Motor neuron (in vitro differentiated cells): ENCODE measurements at regions not wholly inside any gene's neighbourhood (a gene's known extent, or its start where the extent isn't known, plus 50 kb on each side); places are given as distances from the start of the nearest gene placed in this dataset.

Source experiments
- ATAC-seq, 8 experiments: fragments of 200-7000 bp; cut with Tn5 transposase; replicated peaks in 6 of 8; 2 replicates each; pipeline ENCODE4 v1.8.0; 2021; ENCODE audit warnings: mild to moderate bottlenecking in 8 of 8, moderate library complexity in 8 of 8
- H3K27ac ChIP-seq, 2 donors: fragments of 250-450 bp; sonication (Bioruptor Pico); 2 replicates each; pipeline ENCODE4 v1.9.0; 2021; ENCODE audit warnings: antibody characterized with exemption in 2 of 2, mild to moderate bottlenecking in 2 of 2, moderate library complexity in 1 of 2
- H3K4me1 ChIP-seq, 2 donors: fragments of 250-450 bp; sonication (Bioruptor Pico); replicated peaks in 1 of 2; 2 replicates each; pipeline ENCODE4 v1.6.1; 2021; ENCODE audit warnings: antibody characterized with exemption in 2 of 2, mild to moderate bottlenecking in 2 of 2, moderate library complexity in 1 of 2
- H3K4me3 ChIP-seq, 5 donors: fragments of 250-450 bp; sonication (Bioruptor Pico); 2 replicates each; pipeline ENCODE4 v1.9.0; 2021; ENCODE audit warnings: antibody characterized with exemption in 5 of 5, mild to moderate bottlenecking in 5 of 5, moderate library complexity in 4 of 5
- WGBS, 10 experiments: fragments of 450-650 bp; shearing (Covaris generic); methylation state at CpG; one replicate each; pipeline ENCODE4 v1.0.0; 2022; 5-methylcytosine and 5-hydroxymethylcytosine counted together
- in situ Hi-C, 9 experiments: fragments of 400-800 bp; cut with MboI; loops; one replicate each; pipeline ENCODE4 v1.15.0; 2021; ENCODE audit warnings: low sequenced_read_pairs in 9 of 9, low pct_unique_long_range_greater_than_20kb in 2 of 9; ENCODE audit not compliant: unreplicated experiment in 9 of 9

DNA sequence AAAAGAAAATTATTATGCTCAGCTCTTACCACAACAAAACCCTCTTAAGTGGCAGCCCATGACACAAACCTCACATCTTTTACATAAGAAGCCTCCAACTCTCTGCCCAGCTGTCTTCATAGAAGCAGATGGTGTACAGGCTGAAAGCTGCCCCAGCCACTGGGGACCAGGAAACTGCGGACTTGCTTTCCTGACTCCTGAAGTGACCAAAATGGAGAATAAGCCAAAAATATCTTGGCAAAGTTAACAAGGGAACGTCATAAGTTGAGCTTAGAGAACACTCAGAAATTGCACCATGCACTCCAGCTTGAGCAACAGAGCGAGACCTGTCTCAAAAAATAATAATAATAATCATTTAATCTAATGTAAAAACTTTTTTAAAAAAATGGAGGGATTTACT lies 160.3 kb upstream of the CDYL start:
- WGBS, 10 experiments = 5 to 88% (median 62%) methylated on average over 1 to 3 of the region's 3 CpGs; no CpG with 5 or more reads in 1 of the 10 experiments
- Histone ChIP-seq H3K27ac (no peak overlapping the region), H3K4me3 (no peak overlapping the region), H3K4me1 (peaks cover 0 to 4% of the 10 kb centered on the region in 2 donors)
- in situ Hi-C loops = no loop called here
- ATAC-seq = no peak

DNA sequence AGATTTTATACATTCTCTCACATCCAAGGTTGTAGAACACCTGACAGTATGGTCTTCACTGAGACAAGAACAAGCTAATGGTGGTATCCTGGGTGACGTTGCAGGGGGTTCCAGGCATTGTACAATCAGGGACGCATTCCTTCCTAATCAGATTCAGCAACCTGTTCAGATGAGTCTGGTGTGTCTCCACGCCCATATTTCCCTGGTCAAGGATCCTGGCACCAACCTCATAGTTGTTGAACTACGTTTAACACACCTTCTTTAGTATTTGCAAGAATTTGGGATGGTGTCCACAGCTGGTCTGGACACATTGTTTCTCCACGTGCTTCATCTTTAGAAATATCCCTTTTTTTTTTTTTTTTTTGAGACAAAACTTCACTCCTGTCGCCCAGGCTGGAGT lies 161.0 kb upstream of the CDYL start:
- H3K27ac ChIP-seq = no peak overlapping the region
- ATAC-seq = no peak
- WGBS, 10 experiments = 49 to 100% (median 79%) methylated on average over 1 to 6 of the region's 6 CpGs
- in situ Hi-C loops = no loop called here
- H3K4me3 ChIP-seq = no peak overlapping the region
- H3K4me1 ChIP-seq = peaks cover 0 to 4% of the 10 kb centered on the region in 2 donors

DNA sequence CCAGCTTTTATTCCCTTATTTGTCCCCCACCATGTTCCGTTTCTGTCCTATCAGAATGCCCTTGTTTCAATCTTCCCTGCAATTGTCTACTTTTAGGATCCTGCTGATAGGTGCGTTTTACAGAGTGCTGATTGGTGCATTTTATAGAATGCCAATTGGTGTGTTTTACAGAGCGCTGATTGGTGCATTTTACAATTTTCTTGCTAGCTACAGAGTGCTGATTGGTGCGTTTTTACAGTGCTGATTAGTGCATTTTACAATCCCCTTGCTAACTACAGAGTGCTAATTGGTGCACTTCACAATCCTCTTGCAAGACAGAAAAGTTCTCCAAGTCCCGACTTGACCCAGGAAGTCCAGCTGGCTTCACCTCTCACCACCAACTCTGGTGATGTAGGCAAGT lies 161.6 kb upstream of the CDYL start:
- ATAC-seq = no peak
- no peak overlapping the region for H3K27ac ChIP-seq
- peaks cover 0 to 3% of the 10 kb centered on the region in 2 donors for H3K4me1 ChIP-seq
- in situ Hi-C loops = no loop called here
- 60 to 100% (median 86%) methylated on average over 1 to 4 of the region's 5 CpGs; no CpG with 5 or more reads in 1 of the 10 experiments for WGBS, 10 experiments
- H3K4me3 ChIP-seq = no peak overlapping the region

DNA sequence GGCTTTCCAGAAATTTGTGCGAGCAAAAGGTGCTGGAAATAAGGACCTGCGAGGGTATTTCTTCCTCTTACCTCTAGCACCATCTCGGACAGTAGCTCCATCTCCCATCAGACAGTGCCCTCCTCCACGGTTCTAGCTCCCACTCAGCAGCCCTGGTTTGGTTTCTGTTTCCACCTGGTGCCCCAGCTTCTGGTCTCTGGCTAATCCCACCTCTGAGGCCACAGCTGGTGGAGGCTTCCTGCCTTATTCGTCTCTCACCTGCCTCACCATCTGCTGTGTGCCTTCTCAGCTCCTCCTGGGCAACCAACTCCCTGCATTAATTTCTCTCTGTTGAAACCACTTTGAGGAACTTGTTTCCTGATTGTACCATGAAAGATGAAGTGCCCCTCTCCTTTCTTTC lies 162.4 kb upstream of the CDYL start:
- Histone ChIP-seq H3K27ac (no peak overlapping the region), H3K4me3 (no peak overlapping the region), H3K4me1 (peaks cover 0 to under 1% of the 10 kb centered on the region in 2 donors)
- no peak for ATAC-seq
- in situ Hi-C loops = no loop called here
- WGBS, 10 experiments = 70 to 100% (median 90%) methylated on average over 1 to 4 of the region's 5 CpGs; no CpG with 5 or more reads in 2 of the 10 experiments

DNA sequence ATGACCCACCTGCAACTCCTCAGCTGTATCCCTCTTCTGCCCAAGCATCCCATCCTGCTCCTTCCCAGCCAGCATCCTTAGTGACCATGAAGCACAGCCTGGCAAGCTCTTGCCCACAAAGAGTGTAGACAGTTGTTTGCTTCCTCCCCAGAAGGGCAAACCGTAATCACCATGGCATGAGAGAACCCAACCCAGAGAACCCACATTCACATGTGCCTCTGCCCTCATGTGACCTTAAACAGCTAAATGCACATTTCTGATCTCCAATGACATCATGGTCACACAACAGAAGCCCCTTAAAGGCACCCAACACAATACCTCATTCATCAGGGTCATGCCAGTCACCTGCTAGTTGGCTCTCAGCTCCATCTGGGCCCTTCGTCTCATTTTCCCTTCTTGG lies 162.8 kb upstream of the CDYL start:
- in situ Hi-C loops = no loop called here
- WGBS, 10 experiments = 57 to 100% (median 100%) methylated on average over 1 to 2 of the region's 2 CpGs; no CpG with 5 or more reads in 3 of the 10 experiments
- no peak for ATAC-seq
- H3K4me3 ChIP-seq = no peak overlapping the region
- H3K4me1 ChIP-seq = peaks cover 0 to 5% of the 10 kb centered on the region in 2 donors
- no peak overlapping the region for H3K27ac ChIP-seq

DNA sequence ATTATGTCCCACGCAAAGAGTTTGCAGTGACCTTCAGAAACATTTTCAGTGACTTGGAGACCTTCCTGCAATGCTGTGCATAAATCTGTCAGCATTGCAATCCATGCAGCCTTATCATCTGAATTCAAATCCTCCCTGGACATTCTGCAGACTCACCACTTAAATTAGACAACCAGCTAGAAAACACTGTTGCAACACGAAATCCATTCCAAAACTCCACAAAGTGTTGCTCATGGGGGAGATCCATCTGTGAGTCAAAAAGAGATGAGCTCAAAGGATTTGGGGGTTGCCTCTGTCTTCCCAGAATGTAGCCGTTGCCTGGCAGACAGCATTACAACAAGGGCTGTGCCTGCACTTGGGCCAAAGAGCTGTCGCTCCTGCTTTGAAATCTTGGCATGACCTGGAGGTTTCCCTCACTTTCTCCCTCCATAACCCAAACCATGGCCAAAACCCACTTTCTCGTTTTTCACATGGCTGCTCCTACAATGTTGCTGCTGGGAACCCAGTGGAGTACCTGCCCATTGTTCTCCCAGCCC lies 163.5 kb upstream of the CDYL start:
- Histone ChIP-seq H3K27ac (no peak overlapping the region), H3K4me3 (no peak overlapping the region), H3K4me1 (peaks cover 0 to 11% of the 10 kb centered on the region in 2 donors)
- peak in 2 of 8 experiments; percentile 28 to 46 for ATAC-seq
- in situ Hi-C loops = no loop called here
- 10 to 100% (median 43%) methylated on average over 1 to 5 of the region's 5 CpGs; no CpG with 5 or more reads in 3 of the 10 experiments for WGBS, 10 experiments

DNA sequence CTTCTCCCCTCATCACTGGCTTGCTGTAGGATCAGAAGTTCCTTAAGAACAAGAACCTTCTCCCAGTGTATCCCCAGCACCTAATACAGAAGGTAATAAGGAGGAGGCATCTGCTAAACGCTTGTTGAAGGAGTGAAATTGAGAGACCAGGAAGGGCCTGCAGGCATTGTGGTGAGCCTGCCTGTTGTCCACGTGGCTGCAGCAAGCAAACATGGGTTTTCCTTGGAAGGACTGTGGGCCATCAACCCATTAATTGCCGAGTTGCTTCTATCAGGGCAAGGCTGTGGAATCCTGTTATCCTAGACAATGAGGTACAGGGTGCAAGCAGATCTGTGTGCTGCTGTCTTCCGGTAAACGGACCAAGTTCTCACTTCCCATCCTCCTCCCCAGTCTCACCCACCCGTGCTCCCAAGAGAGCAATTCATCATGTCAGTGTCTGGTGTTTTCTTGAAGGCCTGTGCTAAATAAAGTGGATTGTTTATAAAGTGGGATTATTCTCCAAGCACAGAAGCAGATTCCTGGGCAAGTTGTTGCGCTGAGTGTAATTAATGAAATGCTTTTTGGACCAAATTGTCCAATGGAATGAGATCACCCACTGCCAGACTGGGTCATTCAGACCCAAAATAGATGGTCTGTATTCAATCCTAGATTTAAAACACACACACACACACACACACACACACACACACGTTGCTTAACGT lies 164.6 kb upstream of the CDYL start:
- in situ Hi-C loops = no loop called here
- no peak overlapping the region for H3K27ac ChIP-seq
- peaks cover 0 to 11% of the 10 kb centered on the region in 2 donors for H3K4me1 ChIP-seq
- 7 to 93% (median 80%) methylated on average over 2 to 7 of the region's 9 CpGs; no CpG with 5 or more reads in 2 of the 10 experiments for WGBS, 10 experiments
- H3K4me3 ChIP-seq = no peak overlapping the region
- peak in 5 of 8 experiments; percentile 26 to 72 (median 45) for ATAC-seq

DNA sequence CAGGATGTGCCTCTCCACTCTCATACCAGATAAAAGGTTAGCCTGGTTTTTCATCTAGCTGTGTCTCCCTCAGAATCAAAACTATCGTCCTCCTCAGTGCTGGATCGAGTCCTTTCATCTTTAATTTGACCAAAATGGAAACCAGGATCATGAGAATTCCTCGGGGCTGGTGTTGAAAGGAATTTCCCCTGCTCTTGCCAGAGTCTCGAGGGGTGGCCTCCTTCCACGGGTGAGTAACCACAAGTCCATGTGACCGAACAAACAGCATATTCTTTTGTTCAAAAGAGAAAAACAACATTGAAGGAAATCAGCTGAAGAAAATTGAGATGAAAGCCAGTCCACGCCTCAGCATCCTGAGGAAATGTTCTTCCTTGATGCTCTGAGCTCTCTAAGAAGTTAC lies 165.9 kb upstream of the CDYL start:
- peak in 1 of 8 experiments; percentile 21 for ATAC-seq
- Histone ChIP-seq H3K27ac (no peak overlapping the region), H3K4me1 (peaks cover 0 to 11% of the 10 kb centered on the region in 2 donors), H3K4me3 (no peak overlapping the region)
- in situ Hi-C loops = no loop called here
- WGBS, 10 experiments = 0 to 89% (median 72%) methylated on average over 3 to 7 of the region's 7 CpGs; no CpG with 5 or more reads in 1 of the 10 experiments

DNA sequence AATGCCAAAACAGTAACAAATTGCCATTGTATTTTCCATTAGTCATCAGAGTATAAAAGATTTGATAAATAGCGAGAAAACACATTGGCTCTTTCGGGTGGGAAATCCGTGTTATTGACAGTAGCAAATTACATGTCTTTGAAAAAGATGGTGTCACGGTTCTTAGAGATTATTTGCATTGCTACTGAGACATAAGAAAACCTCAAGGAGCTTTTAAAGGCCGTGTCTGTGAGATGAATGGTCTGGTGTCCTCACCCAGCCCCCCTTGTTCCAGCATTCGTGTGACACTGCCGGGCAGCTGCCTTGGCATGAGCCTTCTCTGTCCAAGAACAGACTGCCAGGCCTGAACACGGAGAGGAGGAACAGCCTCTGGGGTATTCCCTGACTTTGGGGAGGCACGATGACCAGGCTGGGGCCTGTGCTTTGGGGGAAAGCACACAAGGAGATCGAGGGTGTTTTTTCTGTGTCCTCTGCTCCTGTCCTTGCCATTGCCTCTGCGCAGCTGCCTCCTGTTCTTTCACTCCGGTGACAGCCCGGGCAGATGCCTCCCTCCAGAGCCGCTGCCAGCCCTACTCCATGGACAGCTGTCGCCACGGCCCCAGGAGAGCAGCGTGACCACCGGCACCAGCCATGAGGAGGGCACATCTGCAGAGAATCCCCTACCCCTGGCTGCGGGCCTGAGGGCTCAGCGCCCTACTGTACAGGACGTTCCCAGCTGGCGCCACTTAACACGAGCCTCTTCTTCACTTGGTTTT lies 167.7 kb upstream of the CDYL start:
- H3K27ac ChIP-seq = no peak overlapping the region
- ATAC-seq = peak in 1 of 8 experiments; percentile 81
- peaks cover 0 to 11% of the 10 kb centered on the region in 2 donors for H3K4me1 ChIP-seq
- in situ Hi-C loops = no loop called here
- H3K4me3 ChIP-seq = no peak overlapping the region
- WGBS, 10 experiments = 20 to 98% (median 80%) methylated on average over 1 to 12 of the region's 23 CpGs

DNA sequence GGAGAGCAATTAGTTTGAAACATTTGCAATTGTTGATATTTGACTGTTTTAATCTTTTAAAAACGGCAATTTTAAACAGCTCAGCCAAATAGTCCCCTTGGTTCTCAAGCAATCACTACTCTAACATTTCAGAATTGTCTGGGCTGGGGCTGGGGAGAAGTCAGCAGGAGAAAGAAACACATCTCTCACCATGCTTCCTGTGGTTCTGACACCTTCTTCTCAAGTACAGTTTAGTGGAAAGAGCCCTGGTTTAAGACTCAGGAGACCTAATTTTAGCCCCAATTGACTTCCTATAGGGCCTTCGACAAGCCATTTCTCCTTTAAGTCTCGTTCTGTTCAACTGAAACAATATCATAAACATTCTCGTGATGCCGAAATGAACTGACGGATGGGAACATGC lies 168.4 kb upstream of the CDYL start:
- Histone ChIP-seq H3K4me3 (no peak overlapping the region), H3K4me1 (peaks cover 0 to 11% of the 10 kb centered on the region in 2 donors), H3K27ac (no peak overlapping the region)
- in situ Hi-C loops = no loop called here
- 71 to 95% (median 90%) methylated on average over 2 to 6 of the region's 6 CpGs; no CpG with 5 or more reads in 1 of the 10 experiments for WGBS, 10 experiments
- ATAC-seq = no peak

DNA sequence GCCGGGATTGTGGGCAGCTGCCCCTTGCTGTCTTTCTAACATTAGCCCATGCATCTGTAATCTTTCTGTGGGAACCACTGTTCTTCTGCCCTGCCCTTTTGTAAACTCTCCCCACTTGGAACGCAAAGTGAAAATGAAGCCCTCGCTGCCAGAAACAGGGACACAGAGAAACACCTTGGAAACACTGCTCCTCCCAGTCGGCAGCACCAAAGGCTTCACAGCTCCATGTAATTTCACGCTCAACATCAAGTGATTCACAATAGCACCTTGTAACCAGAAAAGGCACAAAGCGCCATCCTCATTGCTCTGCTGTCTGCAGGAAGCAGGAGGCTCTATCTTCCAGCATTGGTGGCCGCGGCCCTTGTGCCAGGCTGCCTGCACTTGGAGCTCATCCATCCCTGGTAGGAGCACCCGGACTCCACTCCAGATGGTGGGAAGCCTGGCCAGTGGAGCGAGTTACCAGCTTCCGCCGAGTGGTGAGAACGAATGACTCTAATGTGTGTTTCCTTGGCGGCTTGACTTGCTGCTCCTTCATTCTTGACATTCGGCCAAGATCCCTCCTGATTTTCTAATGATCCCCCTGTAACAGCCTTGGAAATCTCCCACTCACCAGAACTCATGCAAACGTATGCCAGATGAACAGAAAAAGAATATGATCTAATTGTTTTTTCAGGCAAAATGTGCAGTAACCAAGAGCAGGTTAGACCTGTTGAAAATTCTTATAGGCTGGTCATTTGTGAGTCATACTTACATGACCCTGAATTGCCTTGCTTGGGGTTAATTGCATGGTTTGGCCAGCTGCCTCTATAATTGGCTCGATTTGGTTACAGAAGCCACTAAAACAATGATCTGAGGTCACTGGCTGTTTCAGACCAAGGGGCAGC lies 169.1 kb upstream of the CDYL start:
- WGBS, 10 experiments = 0 to 100% (median 57%) methylated on average over 1 to 11 of the region's 17 CpGs
- Histone ChIP-seq H3K4me3 (no peak overlapping the region), H3K27ac (no peak overlapping the region), H3K4me1 (peaks cover 0 to 11% of the 10 kb centered on the region in 2 donors)
- in situ Hi-C loops = no loop called here
- peak in 3 of 8 experiments; percentile 15 to 65 (median 20) for ATAC-seq

DNA sequence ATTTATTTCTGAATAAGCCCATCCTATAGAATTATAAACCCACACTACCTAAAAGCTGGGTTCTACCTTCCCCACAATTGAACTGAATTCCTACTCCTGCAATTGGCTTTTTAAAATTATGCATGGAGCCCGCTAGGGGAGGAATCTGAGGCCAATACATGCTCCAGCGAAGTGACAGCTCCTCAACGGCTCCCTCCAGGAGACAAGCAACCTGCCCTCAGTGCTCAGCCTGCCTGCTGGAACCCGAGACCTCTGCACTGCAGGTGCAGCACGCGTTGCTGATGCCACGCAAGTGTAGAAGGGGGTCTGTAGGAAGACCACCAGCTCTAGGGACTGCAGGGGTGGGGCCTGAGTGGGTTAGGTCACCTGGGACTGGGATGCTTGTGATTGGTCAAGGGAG lies 170.2 kb upstream of the CDYL start:
- ATAC-seq = no peak
- 71 to 100% (median 93%) methylated on average over 1 to 4 of the region's 7 CpGs; no CpG with 5 or more reads in 4 of the 10 experiments for whole genome bisulfite sequencing, 10 experiments
- in situ Hi-C loops = no loop called here

More for the DNA sequence above, 170.2 kb upstream of the CDYL start:
- H3K4me3 ChIP-seq = no peak overlapping the region
- peaks cover 0 to 11% of the 10 kb centered on the region in 2 donors for H3K4me1 ChIP-seq
- no peak overlapping the region for H3K27ac ChIP-seq
